Activated CD8-positive, alpha-beta memory T cell treated with anti-CD3 and anti-CD28 coated beads, Interleukin-2, amount 50 U/mL, for 1 hour (primary cell): ENCODE measurements at regions not wholly inside any gene's neighbourhood (a gene's known extent, or its start where the extent isn't known, plus 50 kb on each side); places are given as distances from the start of the nearest gene placed in this dataset.

Experiments
- DNase-seq: peaks from one replicate; pipeline ENCODE4 v3.0.0-alpha.2; 2020; ENCODE audit errors: extremely low read depth

DNA sequence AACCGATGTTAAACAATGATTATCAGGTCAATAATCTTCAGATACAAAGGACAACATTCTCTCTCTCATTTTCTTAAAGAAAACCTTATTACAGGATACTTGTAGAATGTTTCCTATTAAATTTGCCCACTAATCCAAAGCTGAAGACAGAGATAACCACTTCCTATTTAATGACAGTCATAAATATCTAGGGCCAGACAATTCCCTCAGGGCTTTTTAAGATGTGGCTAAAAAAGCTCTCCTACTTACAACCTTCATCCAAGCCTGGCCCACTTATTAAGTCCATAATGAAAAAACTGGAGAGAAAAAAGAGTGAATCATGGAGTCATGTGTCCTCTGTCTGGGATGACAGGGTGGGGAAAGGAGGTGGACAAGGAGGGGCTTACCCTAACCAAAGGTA is 235.9 kb downstream of the KLF12 start:
- DNase-seq = no peak

DNA sequence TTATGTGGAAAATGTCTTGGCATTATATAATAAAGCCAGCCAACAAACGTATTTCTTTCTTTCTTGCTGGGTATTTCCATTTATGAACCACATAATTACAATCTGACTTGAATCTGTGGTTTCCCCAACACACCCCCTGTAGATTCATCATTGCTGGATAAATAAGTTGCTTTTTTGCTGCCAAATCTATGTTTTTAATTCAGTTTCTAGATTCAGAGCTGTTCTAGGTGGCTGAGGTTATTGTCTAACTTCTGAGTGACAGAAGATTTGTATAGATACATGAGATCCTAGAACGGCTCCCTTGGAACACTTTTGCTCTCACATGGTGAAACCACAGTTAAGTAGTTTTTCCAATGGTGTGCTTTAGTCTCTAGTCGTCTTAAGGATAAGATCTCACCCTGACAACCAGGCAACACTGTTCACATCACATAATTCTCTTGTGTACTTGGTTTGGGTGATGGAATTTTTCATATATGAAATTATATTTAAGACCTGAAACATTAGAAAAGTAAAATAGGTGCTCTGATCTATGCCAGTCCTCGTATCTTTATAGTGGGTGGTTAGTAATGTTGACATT is 239.1 kb downstream of the KLF12 start:
- DNase-seq = no peak

DNA sequence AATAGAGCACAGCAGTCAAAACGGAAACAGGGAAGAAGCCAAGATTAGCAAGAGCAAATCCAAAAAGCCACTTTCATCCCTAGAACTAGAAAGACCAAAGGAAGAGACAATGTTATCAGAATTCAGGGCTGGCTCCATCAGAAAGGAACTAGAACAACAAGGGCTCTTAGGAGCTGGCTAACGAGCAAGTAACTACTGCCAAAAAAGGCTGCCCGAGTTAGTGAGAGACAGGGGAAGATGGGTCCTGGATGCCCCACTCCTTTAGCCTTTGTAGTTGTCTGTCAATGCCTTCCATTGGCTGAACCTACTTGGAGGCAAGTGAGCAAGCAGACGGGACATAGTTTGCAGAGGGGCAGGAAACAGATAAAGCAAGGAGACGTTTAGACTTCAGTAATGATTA is 240.4 kb downstream of the KLF12 start:
- no peak for DNase-seq

DNA sequence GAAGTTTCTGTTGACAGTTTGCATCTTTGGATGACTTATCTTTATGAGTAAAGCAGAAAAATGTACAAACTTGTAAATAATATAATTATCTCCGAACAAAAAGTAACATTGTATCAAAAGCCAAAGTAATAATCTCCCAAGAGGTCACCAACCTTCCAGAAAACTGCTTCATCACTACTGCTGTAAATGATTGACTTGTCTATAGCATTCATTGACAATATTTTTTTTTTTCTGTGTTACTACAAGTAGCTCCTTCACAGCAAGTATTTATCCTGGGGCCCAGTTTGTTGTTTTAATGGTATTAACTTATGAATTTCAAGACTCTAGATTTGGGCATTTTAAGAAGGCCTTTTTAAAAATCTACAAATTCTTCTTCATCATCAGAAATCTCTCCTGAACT is 242.4 kb downstream of the KLF12 start:
- DNase-seq = no peak

DNA sequence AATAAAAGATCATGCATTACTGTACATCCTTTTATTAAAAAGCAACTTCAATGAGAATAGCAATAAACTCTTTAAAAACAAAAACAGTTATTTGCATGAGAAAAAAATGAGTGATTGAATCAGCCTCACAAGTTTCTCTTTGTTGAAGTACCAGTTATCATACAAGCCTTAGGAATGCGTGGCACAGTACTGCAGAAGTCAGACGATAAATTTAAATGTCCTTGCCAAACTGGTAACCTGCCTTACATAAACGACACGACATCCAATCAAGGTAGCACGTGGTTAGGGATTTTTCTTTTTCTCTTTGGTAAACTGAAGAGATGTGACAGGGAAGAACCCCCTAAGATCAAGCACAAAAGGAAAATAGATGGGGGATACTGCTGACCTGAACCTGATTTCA is 251.0 kb downstream of the KLF12 start:
- no peak for DNase-seq

DNA sequence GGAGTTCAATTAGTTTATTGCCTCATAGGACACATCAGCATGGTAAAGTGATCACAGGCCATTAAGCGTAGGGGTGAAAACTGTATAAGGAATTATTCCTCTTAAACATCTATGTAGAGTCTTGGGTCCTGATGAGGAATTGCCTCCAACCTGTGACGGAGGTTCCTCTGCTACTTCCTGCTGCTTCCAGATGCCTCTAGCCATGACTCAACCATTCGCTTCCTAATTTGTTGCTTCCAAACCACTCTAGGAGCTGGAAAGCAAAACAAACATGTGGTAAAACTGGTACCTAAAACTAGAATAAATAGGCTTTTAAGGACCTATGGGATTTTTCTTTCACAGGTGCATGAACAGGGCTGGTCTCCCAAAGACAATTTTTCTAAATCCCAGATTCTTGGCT is 253.8 kb downstream of the KLF12 start:
- DNase-seq = no peak

DNA sequence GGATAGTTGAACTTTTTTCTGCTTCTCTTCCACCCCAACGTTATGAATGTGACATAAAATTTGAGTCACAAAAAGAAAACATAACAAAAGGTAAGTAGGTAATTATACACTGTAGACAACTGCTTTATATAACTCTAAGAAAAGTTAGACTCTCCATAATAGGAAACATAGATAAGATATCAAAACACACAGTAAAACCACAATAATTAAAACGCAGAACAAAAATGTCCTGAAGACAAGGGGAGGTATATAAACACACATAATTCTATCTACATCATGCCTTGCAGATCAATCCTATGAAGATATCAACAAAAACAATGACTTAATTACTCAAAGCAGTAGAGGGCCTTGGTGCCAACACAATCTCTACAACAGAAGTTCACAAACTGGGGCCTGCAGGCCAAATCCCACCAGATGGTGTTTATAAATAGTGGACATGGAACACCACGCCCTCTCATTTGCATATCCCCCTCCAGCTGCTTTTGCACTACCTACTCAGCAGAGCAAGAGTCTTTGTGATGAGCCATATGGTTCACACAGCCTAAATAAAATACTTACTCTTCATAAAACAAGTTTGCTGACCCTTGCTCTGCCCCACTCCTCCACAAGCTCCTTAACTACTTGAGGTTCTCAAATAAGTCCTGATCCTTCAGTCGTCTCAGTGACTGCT is 254.7 kb downstream of the KLF12 start:
- DNase-seq = no peak

DNA sequence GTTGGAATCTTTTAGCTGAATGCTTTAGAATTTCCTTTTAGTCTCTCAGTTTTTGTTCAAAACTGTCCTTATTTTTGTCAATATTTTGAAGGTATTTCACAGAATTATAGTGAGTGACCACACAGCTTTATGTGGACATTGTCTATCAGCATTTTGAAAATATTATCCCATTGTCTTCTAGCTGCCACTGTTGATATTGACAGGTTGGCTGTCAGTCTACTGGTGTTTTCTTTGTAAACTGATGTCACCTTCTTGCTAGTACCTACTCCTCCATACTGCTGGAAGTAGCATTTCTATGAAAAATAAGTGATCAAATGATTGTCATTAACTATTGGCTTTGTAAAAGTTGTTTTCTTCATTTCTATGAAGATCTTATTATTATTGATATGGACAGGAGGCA is 256.8 kb downstream of the KLF12 start:
- no peak for DNase-seq

DNA sequence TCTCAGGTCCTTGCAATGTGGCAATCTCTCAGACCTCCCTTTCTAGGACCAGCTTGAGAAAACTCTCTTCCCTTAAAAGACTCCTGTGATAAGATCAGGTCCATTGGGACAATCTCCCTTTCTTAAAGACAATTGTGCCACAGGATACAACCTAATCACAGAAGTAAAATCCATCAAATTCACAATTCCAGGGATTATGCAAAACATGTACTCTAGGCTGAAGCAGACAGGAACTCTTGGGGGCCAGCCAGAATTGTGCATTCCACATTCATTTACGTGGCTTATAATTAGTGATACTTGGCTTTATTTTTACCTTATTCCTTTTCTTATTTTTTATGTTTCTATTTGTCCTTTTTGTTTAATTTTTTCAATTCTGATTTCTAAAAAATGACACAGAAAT is 257.9 kb downstream of the KLF12 start:
- no peak for DNase-seq

DNA sequence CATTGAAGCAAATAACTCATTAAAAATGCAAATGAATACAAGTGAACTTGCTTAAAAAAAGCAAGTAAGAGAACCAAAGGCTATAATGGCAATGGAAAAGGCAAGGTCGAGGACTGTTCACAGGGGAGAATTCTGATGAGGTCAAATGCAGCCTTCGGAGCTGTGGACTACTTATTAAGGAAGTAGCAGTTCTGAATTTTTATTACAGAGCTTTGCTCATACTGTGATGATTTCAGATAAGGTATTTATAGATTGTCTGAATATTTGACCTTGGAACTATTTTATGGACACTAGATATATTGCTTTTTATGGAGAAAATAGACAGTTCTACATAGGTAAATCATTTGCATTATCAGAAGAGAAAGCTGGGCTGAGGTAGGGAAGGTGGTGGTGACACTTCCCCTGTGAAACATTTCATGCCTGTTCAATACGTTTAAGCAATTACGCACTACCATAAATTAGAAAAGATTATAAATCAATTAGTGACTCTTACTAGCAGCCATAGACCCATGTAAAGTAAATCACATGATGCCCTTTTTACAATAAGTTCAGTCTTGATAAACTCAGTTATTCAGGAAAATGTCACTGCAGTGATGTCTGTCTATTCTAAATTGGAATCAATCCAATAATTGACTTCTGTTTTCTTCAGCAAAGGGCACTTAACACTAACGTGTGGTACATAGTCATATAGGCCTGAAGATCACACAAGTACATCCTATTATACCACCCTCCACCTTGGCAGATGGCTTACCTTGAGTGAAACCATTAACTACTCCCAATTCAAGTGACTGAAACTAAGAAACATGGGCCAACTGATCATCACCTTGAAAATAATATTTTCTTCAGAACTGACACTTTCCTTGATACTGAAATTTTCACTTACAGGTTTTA is 260.0 kb downstream of the KLF12 start:
- DNase-seq = no peak

DNA sequence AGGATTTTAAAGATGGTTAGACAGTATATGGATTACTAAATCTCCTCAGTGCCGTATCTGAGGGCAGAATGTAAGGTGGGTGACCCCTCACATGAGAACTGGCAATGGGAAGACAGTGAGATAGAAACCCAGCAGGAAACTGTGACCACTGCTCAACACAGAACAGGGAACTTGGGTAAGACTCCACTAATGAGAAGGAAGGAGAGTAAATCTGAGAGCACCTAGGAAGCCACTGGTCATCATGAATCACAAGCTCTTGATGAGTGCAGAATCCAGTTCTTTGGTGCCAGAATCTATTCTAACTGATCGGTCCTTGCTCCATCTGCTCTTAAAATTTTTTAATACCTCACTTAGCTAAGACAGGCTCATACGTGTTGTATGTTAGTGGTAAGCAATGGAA is 261.8 kb downstream of the KLF12 start:
- no peak for DNase-seq

DNA sequence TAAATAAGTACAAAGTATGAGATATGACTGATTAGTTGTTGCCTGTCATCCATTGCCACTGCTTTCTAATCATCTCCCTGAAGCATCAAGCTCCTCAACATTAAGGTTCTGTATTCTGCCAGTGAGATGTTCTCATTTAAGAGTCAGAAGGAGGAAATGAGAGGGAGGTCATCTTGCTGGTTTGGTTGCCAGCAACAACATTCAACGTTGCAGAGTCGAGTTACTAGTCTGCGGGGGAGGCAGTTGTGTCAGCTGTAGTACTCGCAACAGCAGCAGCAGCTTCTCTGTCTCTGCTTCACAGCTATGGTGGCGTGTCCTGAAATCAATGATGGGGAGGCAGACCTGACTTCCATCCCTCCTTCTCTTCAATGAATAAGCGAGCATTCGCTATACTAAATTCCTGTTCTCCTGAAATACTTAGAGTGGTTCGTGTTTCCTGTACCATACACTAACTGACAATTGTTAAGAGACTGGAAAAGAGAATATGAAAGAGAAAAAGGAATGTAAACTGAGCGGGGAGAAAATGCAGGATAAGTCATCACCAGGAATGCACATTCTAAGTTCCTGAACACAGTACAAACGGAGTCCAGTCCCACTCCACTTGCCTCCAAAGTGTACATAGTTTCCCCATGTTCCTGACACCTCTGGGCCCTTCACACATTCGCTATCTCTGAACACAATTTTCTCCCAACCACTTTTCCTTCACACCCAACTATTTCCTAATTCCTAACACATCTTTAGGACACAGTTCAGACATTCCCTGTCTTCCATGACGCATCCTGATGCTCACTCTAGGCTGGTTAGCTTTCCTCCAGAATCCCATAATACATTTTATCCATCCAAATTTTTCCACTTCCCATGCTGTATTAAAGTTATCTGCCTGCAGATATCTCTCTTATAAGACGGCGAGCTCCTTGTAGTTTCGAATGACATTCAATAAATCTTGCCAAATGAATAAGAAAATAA is 263.0 kb downstream of the KLF12 start:
- no peak for DNase-seq

DNA sequence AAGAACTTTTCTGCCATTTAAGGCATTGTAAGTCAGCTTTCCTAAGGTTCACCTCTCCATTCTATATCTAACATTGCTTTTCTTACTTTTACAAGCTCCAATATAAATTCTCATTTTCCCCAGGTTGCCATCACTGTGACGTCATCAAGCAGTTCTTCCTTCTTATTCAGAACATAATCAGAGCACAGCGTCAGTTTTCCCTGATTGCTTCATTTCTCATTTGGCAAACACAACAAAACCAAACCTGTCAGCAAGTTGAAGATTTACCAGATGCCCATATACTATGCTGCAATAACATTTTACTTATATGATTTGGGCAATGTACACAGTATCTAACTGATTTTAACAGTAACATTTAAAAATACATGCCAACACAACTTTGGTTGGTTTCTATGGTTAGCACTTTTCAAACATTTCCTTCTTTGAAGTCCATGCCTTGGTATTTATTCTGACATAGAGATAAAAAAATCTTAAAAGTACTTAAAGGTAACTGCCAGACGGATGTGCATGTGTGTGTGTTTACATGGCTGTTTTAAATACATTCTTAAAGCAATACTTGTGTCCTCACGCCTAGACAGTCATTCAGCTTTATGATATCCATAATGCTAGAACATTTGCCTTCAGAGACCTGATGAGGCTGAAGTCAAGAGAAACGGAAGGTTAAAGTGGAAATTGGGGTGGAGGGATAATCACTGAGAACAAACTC is 264.0 kb downstream of the KLF12 start:
- no peak for DNase-seq

DNA sequence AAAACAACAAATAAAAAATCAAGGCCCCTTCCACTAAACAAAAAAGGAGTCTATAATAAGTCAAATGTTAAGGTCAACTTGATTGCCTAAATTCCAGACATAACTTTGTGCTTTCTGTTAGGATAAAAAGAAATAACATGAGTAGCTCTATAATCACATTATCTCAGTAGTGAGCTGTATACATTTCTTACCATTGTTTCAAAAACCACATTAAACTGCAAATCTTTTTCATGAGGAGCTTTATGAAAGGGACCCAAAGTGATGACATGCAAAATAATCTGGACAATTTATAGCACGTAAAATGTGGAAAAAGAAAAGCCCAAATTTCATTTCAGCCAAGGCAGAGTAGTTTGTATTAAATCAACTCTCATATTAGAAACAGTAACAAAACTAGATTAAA is 269.2 kb downstream of the KLF12 start:
- DNase-seq = no peak

DNA sequence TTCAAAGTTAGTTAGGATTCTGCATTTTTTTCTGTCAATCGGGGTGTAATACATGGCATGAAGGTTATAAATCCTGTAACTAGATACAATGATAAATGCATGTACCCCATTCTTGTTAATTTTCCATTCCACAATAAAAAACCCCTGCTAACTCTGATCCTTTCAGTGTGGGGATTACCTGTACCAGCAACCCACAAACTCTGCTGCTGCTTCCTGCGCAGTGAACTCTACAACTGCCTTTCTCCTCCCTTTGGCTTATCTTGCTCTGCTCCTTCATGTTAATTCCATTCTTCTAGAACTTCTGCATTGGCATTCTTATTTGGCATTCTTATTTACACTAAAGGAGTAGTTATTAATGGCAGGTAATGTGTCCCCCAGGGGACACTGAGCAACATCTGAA is 273.1 kb downstream of the KLF12 start:
- DNase-seq = no peak

DNA sequence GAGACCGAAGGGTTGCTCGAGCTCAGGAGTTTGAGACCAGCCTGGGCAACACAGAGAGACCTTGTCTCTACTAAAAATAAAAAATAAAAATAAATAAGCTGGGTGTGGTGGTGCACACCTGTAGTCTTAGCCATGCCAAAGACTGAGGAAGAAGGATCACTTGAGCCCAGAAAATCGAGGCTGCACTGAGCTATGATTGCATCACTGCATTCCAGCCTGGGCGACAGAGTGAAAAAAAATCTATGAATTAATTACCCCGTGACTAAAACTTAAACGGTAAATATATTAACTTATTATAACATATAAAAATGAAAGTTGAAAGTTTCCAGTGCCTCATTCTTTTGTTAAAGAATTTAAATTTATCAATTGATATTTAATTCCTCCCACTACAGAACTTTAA is 273.7 kb downstream of the KLF12 start:
- no peak for DNase-seq

DNA sequence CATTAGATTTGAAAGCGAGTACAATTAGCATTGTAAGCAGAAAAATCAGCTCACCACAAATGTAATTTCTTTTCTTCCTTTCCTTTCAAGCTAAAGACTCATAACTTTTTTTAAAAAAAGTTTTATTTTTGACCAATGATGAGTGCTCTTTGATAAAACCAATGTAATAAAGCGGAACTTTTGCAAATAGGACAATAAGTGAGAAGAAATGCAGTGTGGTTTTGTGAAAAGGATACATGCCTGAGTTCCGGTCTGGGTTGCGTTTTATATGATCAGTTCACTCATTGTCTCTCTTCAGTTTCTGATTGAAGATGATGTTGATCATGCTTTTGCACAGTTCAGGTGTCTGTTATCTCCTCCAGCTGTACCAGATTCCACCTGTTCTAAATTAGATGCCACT is 274.4 kb downstream of the KLF12 start:
- DNase-seq = no peak

DNA sequence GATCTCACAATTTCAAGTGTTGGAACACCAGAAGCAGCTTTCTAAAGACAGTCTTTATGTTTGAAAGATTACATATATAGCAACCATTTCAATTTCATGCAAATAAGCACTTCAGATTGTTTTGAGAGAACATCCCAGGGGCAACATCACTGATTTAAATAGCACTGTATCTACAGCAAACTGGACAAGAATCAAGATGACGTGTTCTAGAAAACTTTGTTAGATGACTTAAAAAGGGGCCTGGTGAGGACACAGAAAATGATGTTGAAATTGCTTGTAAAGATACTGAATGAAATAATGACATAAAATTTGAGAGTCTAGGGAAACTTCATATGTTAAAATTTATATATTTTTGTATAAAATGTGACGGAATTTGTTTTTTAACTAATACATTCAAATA is 277.1 kb downstream of the KLF12 start:
- DNase-seq = no peak

DNA sequence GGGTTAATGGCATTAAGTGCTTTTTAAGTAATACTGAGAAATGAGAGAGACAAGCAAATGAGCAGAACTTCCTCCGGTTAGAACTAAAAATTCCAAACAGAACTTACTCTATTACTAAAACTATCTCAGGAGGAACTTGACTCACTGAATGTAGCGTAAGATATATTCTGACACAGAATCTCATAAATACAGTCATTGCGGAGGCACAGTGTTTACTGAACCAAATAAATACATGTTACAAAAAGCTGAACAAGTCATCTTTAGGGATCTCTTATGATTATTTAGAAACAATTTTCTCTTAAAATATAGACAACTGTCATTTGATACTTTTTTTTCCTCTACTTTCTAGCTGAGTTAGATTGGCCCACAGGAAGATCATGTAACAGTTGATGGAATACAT is 283.1 kb downstream of the KLF12 start:
- DNase-seq = no peak

DNA sequence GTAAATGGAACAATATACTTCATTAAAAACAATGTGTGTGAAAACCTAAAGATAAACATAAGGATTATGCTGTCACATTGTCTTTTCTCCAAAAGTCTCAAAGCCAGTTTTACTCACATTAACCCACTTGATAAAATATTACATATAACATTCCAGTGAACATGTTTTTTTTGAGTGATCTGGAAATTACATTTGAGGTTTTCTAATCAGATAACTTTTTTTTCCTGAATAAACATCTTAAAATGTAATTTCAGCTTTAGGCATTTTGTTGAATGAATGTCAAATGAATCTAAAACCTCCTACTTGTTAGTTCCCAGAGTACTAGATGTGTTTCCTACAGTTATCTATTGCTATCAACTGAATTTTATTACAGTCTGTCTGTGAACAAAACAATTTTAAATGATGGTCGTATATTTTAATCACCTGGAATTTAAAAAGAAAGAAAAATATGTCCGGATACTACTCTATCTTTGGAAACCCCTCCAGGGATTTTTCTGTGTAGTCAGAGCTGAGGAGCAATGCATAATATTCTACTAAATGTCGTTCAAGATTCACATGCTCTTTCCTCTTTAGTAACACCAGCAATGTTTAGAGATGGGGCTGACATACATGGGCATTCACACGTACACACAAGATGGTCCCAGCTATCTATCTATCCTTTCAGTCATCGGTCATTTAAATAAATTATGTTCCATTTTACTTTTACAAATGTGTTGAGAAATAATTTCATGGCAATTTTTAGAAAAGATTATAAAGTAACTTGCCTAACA is 283.9 kb downstream of the KLF12 start:
- DNase-seq = no peak

DNA sequence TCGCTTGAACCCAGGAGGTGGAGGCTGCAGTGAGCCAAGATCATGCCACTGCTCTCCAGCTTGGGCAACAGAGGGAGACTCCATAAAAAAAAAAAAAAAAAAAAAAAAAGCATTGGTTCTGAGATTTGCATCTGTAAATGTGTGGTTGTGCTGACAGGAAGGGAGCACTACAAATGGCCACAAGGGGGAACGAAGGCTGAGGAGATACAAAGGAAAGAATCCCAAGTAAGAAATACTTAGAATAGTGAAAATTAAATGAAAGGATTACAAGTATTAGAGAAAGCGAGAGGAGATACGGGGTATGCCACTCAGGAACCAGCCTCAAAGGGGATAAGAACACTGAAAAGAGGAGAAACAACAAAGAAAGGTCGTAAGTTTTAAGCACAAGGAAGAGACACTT is 284.9 kb downstream of the KLF12 start:
- no peak for DNase-seq
